Cardiac muscle cell (in vitro differentiated cells and primary cell): ENCODE measurements at regions not wholly inside any gene's neighbourhood (a gene's known extent, or its start where the extent isn't known, plus 50 kb on each side); places are given as distances from the start of the nearest gene placed in this dataset.
A peak's percentile ranks its signal among the peaks of the same experiment; 100 is the strongest.

Experiments used
- DNase-seq, 2 donors: peaks; one replicate each; pipeline versions ENCODE4 v3.0.0 to v3.0.0-alpha.2; 2010 to 2017; ENCODE audit warnings: low read depth in 1 of 2, low spot score in 1 of 2
- H3K27ac ChIP-seq: fragments of 200-600 bp; sonication (generic); 2 replicates; pipeline ENCODE4 v1.5.1; 2016
- H3K27me3 ChIP-seq: fragments of 200-600 bp; sonication (generic); 2 replicates; pipeline ENCODE4 v1.6.0; 2016; ENCODE audit warnings: control low read depth
- H3K36me3 ChIP-seq: fragments of 200-600 bp; sonication (generic); 2 replicates; pipeline ENCODE4 v1.5.1; 2016; ENCODE audit warnings: control low read depth
- H3K4me1 ChIP-seq: fragments of 200-600 bp; sonication (generic); 2 replicates; pipeline ENCODE4 v1.8.1; 2017; ENCODE audit warnings: low read depth, mild to moderate bottlenecking, mixed run types
- H3K4me3 ChIP-seq: fragments of 200-600 bp; sonication (generic); 2 replicates; pipeline ENCODE4 v1.5.1; 2016; ENCODE audit warnings: mild to moderate bottlenecking
- H3K9me3 ChIP-seq: fragments of 200-600 bp; sonication (generic); 2 replicates; pipeline ENCODE4 v1.5.1; 2017; ENCODE audit warnings: low read depth, mild to moderate bottlenecking, control low read depth
- TF ChIP-seq, protein P1 (sequence below): IDR thresholded peaks from 2 replicates; pipeline ENCODE4 v1.5.1; 2012; ENCODE audit warnings: low read depth, mild to moderate bottlenecking, low read length

DNA sequence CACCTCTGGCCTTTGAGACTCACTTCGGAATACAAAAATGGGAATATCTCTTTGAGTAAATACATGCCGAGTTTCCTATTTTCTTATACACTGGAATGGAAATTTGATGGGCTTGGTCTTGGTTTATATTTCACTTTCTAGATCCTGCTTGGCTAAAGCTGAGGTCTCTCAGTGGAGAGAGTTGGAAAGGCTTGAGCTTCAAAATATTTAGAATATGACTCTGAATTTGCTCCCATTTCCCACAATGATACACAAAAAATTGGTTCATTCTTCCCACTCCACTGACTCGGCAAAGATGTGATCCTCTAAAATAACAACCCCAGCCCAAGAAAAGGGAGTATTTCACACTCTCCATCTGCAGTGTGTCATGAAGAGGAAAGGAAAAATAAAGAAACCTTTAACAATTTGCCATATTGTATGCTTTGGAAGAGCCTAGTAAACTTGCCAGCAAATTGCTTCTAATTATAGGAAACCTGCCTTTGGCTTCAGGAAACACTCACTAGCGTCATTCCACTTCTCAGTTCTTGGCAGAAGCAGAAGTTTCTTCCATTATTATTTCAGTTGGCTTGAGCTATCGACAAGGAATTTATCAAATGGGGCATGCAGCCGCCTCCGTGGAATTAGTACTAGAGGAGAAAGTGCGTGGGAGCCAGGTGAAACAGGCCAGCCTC, 302.9 kb downstream of the NSG2 start:
- TF ChIP-seq, protein P1, sequence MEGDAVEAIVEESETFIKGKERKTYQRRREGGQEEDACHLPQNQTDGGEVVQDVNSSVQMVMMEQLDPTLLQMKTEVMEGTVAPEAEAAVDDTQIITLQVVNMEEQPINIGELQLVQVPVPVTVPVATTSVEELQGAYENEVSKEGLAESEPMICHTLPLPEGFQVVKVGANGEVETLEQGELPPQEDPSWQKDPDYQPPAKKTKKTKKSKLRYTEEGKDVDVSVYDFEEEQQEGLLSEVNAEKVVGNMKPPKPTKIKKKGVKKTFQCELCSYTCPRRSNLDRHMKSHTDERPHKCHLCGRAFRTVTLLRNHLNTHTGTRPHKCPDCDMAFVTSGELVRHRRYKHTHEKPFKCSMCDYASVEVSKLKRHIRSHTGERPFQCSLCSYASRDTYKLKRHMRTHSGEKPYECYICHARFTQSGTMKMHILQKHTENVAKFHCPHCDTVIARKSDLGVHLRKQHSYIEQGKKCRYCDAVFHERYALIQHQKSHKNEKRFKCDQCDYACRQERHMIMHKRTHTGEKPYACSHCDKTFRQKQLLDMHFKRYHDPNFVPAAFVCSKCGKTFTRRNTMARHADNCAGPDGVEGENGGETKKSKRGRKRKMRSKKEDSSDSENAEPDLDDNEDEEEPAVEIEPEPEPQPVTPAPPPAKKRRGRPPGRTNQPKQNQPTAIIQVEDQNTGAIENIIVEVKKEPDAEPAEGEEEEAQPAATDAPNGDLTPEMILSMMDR = no peak
- H3K27ac ChIP-seq = no peak overlapping the region
- peak in 1 of 2 donors; percentile 60 for DNase-seq

DNA sequence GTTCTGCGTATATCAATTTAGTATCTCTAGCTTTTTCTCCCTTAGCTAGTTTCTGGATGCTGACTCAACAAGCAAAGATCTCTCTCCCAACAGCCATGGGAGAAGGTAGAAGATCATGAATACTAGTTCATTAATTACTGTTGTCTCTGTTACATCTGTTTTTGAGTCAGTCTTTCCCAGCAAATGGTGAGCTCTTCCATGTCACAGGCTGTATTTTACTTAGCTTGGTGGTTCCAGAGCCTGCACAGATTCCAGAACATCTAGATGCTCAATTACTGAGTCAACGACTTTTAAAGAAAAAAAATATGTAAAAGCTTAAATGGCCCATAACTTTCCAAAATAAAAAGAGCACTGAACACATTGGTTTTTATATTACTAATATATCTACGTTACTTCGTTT, 307.2 kb downstream of the NSG2 start:
- DNase-seq = no peak
- Histone ChIP-seq H3K4me3 (no peak overlapping the region), H3K27ac (no peak overlapping the region), H3K9me3 (no peaks in the 10 kb centered on the region), H3K27me3 (no peaks in the 10 kb centered on the region), H3K4me1 (peaks cover 26% of the 10 kb centered on the region), H3K36me3 (no peaks in the 10 kb centered on the region)
- TF ChIP-seq, protein P1 = no peak

More for the DNA sequence above, 302.9 kb downstream of the NSG2 start:
- Histone ChIP-seq H3K4me3 (no peak overlapping the region), H3K27me3 (no peaks in the 10 kb centered on the region), H3K4me1 (peaks cover 23% of the 10 kb centered on the region), H3K9me3 (no peaks in the 10 kb centered on the region), H3K36me3 (no peaks in the 10 kb centered on the region)

DNA sequence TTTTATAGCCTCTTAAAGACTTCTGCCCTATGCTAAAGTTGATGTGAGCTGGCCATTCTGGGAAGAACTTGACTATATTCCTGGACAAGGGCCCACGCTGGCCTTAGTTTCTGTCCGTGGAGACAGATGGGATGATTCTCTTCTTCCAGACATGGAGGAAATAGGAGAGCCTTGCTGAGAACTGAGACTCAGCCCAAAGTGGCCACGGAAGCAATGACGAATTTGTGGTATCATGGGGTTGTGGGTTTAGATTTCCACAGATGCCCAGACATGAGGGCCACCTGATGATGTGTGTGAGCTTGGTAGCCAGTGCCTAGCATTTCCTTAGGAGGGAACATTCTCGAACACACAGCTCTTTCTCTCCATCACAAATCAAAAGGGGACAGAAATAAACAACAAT, 309.1 kb downstream of the NSG2 start:
- no peaks in the 10 kb centered on the region for H3K27me3 ChIP-seq
- no peak overlapping the region for H3K4me3 ChIP-seq
- H3K27ac ChIP-seq = no peak overlapping the region
- TF ChIP-seq, protein P1 = no peak
- no peaks in the 10 kb centered on the region for H3K36me3 ChIP-seq
- DNase-seq = peak in 1 of 2 donors; percentile 46
- no peaks in the 10 kb centered on the region for H3K9me3 ChIP-seq
- peaks cover 26% of the 10 kb centered on the region for H3K4me1 ChIP-seq

- Histone ChIP-seq H3K4me1 (peaks cover 26% of the 10 kb centered on the region), H3K27ac (no peak overlapping the region), H3K36me3 (no peaks in the 10 kb centered on the region), H3K9me3 (no peaks in the 10 kb centered on the region), H3K4me3 (no peak overlapping the region), H3K27me3 (no peaks in the 10 kb centered on the region)
- DNase-seq = peak in 1 of 2 donors; percentile 94
- TF ChIP-seq, protein P1 = no peak
Observed at GRCh38 chr5:174355208-174355612, 309.7 kb downstream of the NSG2 start.

- no peaks in the 10 kb centered on the region for H3K9me3 ChIP-seq
- H3K4me1 ChIP-seq = peaks cover 26% of the 10 kb centered on the region
- no peak overlapping the region for H3K27ac ChIP-seq
- H3K36me3 ChIP-seq = no peaks in the 10 kb centered on the region
- no peak overlapping the region for H3K4me3 ChIP-seq
- no peaks in the 10 kb centered on the region for H3K27me3 ChIP-seq
- DNase-seq = no peak
- TF ChIP-seq, protein P1 = no peak
Observed at GRCh38 chr5:174355995-174356394, 310.5 kb downstream of the NSG2 start.
